Endothelial cell (in vitro differentiated cells): ENCODE measurements at regions not wholly inside any gene's neighbourhood (a gene's known extent, or its start where the extent isn't known, plus 50 kb on each side); places are given as distances from the start of the nearest gene placed in this dataset.
"Not testable (repeated sequence)": the region's sequence is repeated elsewhere in the genome, so short reads cannot be mapped to it uniquely, and the experiment has no call there.

ENCODE experiments used
- DNase-seq: peaks from one replicate; pipeline ENCODE4 v3.0.0; 2021; ENCODE audit warnings: low spot score
- H3K27ac Mint-ChIP-seq: one replicate; pipeline ENCODE4 v1.8.0; 2021; ENCODE audit warnings: mixed read lengths, inconsistent platforms; ENCODE audit not compliant: unreplicated experiment
- H3K27me3 Mint-ChIP-seq: one replicate; pipeline ENCODE4 v1.8.0; 2021; ENCODE audit warnings: mild to moderate bottlenecking, moderate library complexity, mixed read lengths, inconsistent platforms; ENCODE audit not compliant: unreplicated experiment
- H3K36me3 Mint-ChIP-seq: one replicate; pipeline ENCODE4 v1.8.0; 2021; ENCODE audit warnings: mild to moderate bottlenecking, low read depth, mixed read lengths, inconsistent platforms; ENCODE audit not compliant: unreplicated experiment
- H3K4me1 Mint-ChIP-seq: one replicate; pipeline ENCODE4 v1.8.0; 2021; ENCODE audit warnings: mild to moderate bottlenecking, mixed read lengths, inconsistent platforms; ENCODE audit not compliant: unreplicated experiment
- H3K4me3 Mint-ChIP-seq: one replicate; pipeline ENCODE4 v1.8.0; 2021; ENCODE audit warnings: mild to moderate bottlenecking, mixed read lengths, inconsistent platforms; ENCODE audit not compliant: unreplicated experiment
- H3K9me3 Mint-ChIP-seq: one replicate; pipeline ENCODE4 v1.8.0; 2021; ENCODE audit warnings: mixed read lengths, inconsistent platforms; ENCODE audit not compliant: unreplicated experiment
- CTCF ChIP-seq: fragments of 200-600 bp; sonication (generic); IDR thresholded peaks from one replicate; pipeline ENCODE4 v1.5.0; 2021; ENCODE audit warnings: antibody characterized with exemption; ENCODE audit not compliant: unreplicated experiment

GRCh38 chr12:83932011-83932410 lies 980.6 kb downstream of the SLC6A15 start:
- H3K9me3 Mint-ChIP-seq, result no peaks in the 10 kb centered on the region
- no peak overlapping the region for H3K27ac Mint-ChIP-seq
- no peak overlapping the region for H3K4me3 Mint-ChIP-seq
- no peaks in the 10 kb centered on the region for H3K4me1 Mint-ChIP-seq
- H3K36me3 Mint-ChIP-seq, result no peaks in the 10 kb centered on the region
- TF ChIP-seq CTCF, result no peak
- DNase-seq, result no peak
- peaks cover 2% of the 10 kb centered on the region for H3K27me3 Mint-ChIP-seq

GRCh38 chr12:83931451-83931850 lies 981.1 kb downstream of the SLC6A15 start:
- no peak for TF ChIP-seq CTCF
- Mint-ChIP-seq H3K36me3 (no peaks in the 10 kb centered on the region), H3K27ac (no peak overlapping the region), H3K4me1 (no peaks in the 10 kb centered on the region), H3K4me3 (no peak overlapping the region), H3K27me3 (peaks cover 2% of the 10 kb centered on the region), H3K9me3 (no peaks in the 10 kb centered on the region)
- no peak for DNase-seq

GRCh38 chr12:83929792-83930191 lies 982.8 kb downstream of the SLC6A15 start:
- not testable (repeated sequence) for H3K36me3 Mint-ChIP-seq, DNase-seq, H3K9me3 Mint-ChIP-seq, H3K4me1 Mint-ChIP-seq, H3K27ac Mint-ChIP-seq, H3K4me3 Mint-ChIP-seq, H3K27me3 Mint-ChIP-seq

- Mint-ChIP-seq H3K9me3 (no peaks in the 10 kb centered on the region), H3K36me3 (no peaks in the 10 kb centered on the region), H3K27ac (no peak overlapping the region), H3K4me1 (no peaks in the 10 kb centered on the region), H3K4me3 (no peak overlapping the region), H3K27me3 (no peaks in the 10 kb centered on the region)
- no peak for TF ChIP-seq CTCF
- DNase-seq, result no peak
Observed at GRCh38 chr12:83920821-83921547, 991.6 kb downstream of the SLC6A15 start.

GRCh38 chr12:83919081-83919480 lies 993.5 kb downstream of the SLC6A15 start:
- H3K27ac Mint-ChIP-seq, result no peak overlapping the region
- H3K4me1 Mint-ChIP-seq, result no peaks in the 10 kb centered on the region
- no peak for DNase-seq
- H3K36me3 Mint-ChIP-seq, result no peaks in the 10 kb centered on the region
- no peaks in the 10 kb centered on the region for H3K27me3 Mint-ChIP-seq
- TF ChIP-seq CTCF, result no peak
- no peaks in the 10 kb centered on the region for H3K9me3 Mint-ChIP-seq
- no peak overlapping the region for H3K4me3 Mint-ChIP-seq
